ENCODE measurements at regions not wholly inside any gene's neighbourhood (a gene's known extent, or its start where the extent isn't known, plus 50 kb on each side); places are given as distances from the start of the nearest gene placed in this dataset.

DNA sequence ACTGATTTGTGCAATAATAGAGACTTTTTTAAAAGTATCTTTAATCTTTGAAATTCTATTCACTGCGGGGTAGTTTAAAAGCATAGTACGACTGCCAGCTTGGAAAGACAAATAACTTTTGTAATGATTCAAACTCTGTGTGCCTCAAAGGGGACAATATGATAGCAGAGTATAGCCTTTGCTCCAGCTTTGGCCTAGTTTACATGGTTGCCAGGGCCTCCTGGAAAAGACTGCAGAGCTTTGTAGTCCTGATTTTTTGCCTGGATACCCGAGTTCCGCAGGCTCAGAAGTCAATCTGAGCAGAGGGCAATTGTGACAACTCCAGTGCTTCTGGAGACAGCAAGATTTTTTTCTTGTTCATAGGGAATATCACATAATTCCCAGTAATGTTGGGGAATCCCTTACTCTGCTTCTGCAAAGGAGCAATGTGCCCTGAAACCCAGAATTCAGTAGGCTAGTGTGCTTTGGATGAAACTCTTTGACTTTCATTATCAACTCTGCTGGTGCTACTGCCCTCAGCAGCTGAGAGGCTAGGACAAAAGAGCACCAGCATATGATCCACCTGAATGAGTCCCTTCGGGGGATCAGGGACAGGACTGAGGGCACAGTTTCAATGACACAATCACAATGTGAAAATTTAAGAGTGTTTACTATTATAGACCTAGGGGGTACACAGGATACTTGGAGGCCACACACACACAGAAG is 768.1 kb downstream of the TMEM182 start:
- TF ChIP-seq SPI1 (IDR thresholded peaks at IDR 0.05; ENCODE audit: low read depth, low read length) (no peak), PAX5 (IDR thresholded peaks at IDR 0.05; ENCODE audit: insufficient read depth, low read length, severe bottlenecking) (no peak), TAF1 (IDR thresholded peaks at IDR 0.05; ENCODE audit: low read depth, low read length) (no peak), POU2F2 (IDR thresholded peaks at IDR 0.05; ENCODE audit: low read depth, low read length) (no peak), POLR2A (IDR thresholded peaks at IDR 0.05; ENCODE audit: low read depth, low read length) (no peak), POLR2AphosphoS5 (IDR thresholded peaks at IDR 0.05; ENCODE audit: low read depth, low read length) (no peak)
- DNase-seq (ENCODE audit: insufficient read length, low spot score) (no peak), FAIRE-seq (no peak)

DNA sequence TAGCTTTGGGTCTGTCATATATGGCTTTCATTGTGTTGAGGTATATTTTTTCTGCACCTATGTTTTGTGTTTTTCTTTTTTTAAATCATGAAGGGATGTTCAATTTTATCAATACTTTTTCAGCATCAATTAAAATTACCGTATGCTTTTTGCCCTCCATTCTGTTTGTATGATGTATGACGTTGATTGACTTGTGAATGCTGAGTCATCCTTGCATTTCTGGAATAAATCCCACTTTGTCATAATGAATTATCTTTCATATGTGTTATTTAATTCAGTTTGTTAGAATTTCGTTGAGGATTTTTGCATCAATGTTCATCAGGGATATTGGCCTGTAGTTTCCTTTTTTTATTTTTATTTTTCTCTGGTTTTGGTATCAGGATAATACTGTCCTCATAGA is 790.9 kb downstream of the TMEM182 start:
- FAIRE-seq (no peak), DNase-seq (ENCODE audit: insufficient read length, low spot score) (no peak)
- no peak for TF ChIP-seq POU2F2 (IDR thresholded peaks at IDR 0.05; ENCODE audit: low read depth, low read length)
- TF ChIP-seq POLR2AphosphoS5 (IDR thresholded peaks at IDR 0.05; ENCODE audit: low read depth, low read length), result no peak
- no peak for TF ChIP-seq TAF1 (IDR thresholded peaks at IDR 0.05; ENCODE audit: low read depth, low read length)
- TF ChIP-seq PAX5 (IDR thresholded peaks at IDR 0.05; ENCODE audit: insufficient read depth, low read length, severe bottlenecking), result no peak
- TF ChIP-seq SPI1 (IDR thresholded peaks at IDR 0.05; ENCODE audit: low read depth, low read length), result no peak

DNA sequence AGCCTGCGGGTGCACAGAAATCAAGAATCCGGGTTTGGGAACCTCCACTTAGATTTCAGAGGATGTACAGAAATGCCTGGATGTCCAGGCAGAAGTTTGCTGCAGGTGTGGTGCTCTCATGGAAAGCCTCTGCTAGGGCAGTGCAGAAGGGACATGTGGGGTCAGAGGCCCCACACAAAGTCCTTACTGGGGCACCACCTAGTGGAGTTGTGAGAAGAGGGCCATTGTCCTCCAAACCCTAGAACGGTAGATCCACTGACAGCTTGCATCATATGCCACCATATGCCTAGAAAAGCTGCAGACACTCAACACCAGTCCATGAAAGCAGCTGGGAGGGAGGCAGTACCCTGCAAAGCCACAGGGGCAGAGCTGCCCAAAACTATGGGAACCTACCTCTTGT is 833.0 kb downstream of the TMEM182 start:
- DNase-seq (ENCODE audit: insufficient read length, low spot score), result no peak
- no peak for TF ChIP-seq POLR2AphosphoS5 (IDR thresholded peaks at IDR 0.05; ENCODE audit: low read depth, low read length)
- no peak for TF ChIP-seq SPI1 (IDR thresholded peaks at IDR 0.05; ENCODE audit: low read depth, low read length)
- TF ChIP-seq POLR2A (IDR thresholded peaks at IDR 0.05; ENCODE audit: low read depth, low read length), result no peak
- TF ChIP-seq POU2F2 (IDR thresholded peaks at IDR 0.05; ENCODE audit: low read depth, low read length), result no peak
- no peak for TF ChIP-seq PAX5 (IDR thresholded peaks at IDR 0.05; ENCODE audit: insufficient read depth, low read length, severe bottlenecking)
- no peak for TF ChIP-seq TAF1 (IDR thresholded peaks at IDR 0.05; ENCODE audit: low read depth, low read length)
- FAIRE-seq, result no peak

DNA sequence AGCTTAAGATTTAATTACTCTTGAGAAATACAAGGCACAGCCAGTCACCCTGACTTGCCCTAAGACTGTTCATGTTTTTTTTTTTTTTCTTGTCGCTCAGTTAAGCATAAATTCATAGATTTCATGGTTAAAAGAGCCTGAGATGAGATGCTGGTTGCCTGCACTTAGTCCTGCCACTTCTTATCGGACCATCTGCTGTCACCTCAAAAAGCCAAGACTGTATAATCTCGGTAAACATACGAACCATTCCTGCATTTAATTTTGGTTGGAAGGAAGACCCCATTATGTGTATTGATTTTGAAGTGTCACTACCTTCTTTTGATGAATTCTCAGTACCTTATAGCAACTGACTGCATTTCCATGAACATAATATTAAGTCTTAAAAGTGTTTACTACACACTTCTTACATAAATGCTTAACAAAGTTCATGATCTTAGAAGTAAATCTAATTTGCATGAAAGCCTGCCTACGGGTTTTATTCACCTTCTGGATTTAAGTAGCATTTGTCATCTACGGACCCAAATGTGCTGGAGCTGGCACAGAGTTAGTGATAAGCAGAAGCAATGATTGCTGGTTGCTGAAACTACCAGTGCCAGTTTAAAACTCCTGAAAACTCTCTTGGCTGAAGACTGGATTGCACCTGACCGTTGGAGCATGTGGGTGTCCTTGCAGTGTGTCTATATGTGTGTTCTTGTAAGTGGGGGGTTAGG is 843.4 kb downstream of the TMEM182 start:
- no peak for FAIRE-seq
- DNase-seq (ENCODE audit: insufficient read length, low spot score), result no peak
- TF ChIP-seq POLR2AphosphoS5 (IDR thresholded peaks at IDR 0.05; ENCODE audit: low read depth, low read length) (no peak), TAF1 (IDR thresholded peaks at IDR 0.05; ENCODE audit: low read depth, low read length) (no peak), POU2F2 (IDR thresholded peaks at IDR 0.05; ENCODE audit: low read depth, low read length) (no peak), PAX5 (IDR thresholded peaks at IDR 0.05; ENCODE audit: insufficient read depth, low read length, severe bottlenecking) (no peak), POLR2A (IDR thresholded peaks at IDR 0.05; ENCODE audit: low read depth, low read length) (no peak), SPI1 (IDR thresholded peaks at IDR 0.05; ENCODE audit: low read depth, low read length) (no peak)

DNA sequence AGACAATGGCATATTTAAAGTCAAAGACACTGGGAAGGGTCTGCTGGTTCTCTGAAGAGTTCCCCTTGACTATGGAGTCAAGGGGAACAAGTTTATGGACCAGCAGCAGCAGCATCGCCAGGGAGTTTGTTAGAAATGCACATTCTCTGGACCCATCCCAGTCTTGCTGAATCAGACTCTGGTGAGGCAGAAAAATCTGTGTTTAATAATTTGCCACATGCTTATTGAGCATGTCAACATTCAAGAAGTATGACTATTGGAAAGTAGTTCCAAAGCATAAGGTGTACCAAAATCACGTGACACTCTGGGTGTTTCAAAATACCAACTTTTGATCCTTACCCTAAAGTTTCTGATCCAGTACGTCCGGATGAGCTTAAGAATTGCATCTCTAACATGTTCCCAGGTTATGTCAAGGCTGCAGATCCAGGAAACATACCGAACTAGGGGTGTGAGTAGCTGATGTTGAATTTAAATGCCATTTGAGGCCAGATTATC is 853.8 kb downstream of the TMEM182 start:
- FAIRE-seq, result no peak
- no peak for TF ChIP-seq POLR2A (IDR thresholded peaks at IDR 0.05; ENCODE audit: low read depth, low read length)
- TF ChIP-seq POU2F2 (IDR thresholded peaks at IDR 0.05; ENCODE audit: low read depth, low read length), result no peak
- TF ChIP-seq PAX5 (IDR thresholded peaks at IDR 0.05; ENCODE audit: insufficient read depth, low read length, severe bottlenecking), result no peak
- TF ChIP-seq SPI1 (IDR thresholded peaks at IDR 0.05; ENCODE audit: low read depth, low read length), result no peak

DNA sequence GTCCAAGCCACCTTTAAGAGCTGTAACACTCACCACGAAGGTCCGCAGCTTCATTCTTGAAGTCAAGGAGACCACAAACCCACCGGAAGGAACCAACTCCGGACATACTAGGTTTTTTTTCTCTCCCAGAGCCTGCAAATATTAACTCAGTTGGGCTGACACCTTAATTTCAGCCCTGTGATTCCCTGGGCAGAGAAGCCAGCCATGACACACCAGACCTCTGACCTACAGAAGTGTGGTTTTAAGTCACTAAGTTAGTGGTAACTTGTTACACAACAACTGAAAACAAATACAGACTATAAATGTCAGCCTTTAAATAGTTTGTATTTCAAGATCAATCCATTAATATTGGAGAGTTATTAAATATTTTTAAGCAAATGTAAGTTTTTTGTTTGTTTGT is 855.1 kb downstream of the TMEM182 start:
- DNase-seq (ENCODE audit: insufficient read length, low spot score), result no peak
- FAIRE-seq, result no peak
- TF ChIP-seq POU2F2 (IDR thresholded peaks at IDR 0.05; ENCODE audit: low read depth, low read length) (no peak), SPI1 (IDR thresholded peaks at IDR 0.05; ENCODE audit: low read depth, low read length) (no peak), POLR2A (IDR thresholded peaks at IDR 0.05; ENCODE audit: low read depth, low read length) (no peak), PAX5 (IDR thresholded peaks at IDR 0.05; ENCODE audit: insufficient read depth, low read length, severe bottlenecking) (no peak), POLR2AphosphoS5 (IDR thresholded peaks at IDR 0.05; ENCODE audit: low read depth, low read length) (no peak)

More for the DNA sequence above, 853.8 kb downstream of the TMEM182 start:
- no peak for DNase-seq (ENCODE audit: insufficient read length, low spot score)

DNA sequence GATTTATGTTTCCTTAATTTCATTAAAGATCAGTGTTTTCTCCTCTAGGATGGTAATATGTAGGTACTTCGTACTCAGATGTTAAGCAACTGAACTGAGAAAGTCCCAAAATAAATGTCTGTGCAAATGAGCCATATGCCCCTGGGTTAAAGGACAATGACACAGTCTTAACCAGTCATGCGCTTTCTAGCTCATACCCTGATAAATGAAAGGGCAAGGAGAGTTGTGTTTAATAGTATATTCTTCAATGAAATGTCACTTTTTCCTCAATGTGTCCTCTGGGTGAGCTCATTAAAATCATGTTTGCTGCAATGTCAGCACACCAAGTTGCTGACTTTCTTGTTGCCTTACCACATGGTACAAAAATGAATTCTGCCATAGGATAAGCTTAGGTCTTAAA is 856.3 kb downstream of the TMEM182 start:
- no peak for DNase-seq (ENCODE audit: insufficient read length, low spot score)
- FAIRE-seq, result no peak
- TF ChIP-seq POU2F2 (IDR thresholded peaks at IDR 0.05; ENCODE audit: low read depth, low read length) (no peak), POLR2A (IDR thresholded peaks at IDR 0.05; ENCODE audit: low read depth, low read length) (no peak), PAX5 (IDR thresholded peaks at IDR 0.05; ENCODE audit: insufficient read depth, low read length, severe bottlenecking) (no peak), TAF1 (IDR thresholded peaks at IDR 0.05; ENCODE audit: low read depth, low read length) (no peak), POLR2AphosphoS5 (IDR thresholded peaks at IDR 0.05; ENCODE audit: low read depth, low read length) (no peak), SPI1 (IDR thresholded peaks at IDR 0.05; ENCODE audit: low read depth, low read length) (no peak)

DNA sequence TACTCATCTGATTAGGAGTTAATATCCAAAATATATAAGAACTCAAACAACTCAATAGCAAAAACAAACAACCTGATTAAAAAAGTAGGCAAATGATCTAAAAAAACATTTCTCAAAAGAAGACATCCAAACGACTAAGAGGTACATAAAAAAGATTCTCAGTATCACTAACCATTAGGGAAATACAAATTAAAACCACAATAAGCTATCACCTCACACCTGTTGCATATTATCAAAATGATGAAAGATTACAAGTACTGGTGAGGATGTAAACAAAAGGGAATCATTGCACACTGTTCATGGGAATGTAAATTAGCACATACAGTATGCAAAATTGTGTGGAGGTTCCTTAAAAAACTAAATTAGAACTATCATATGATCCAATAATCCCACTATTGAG is 865.5 kb downstream of the TMEM182 start:
- no peak for DNase-seq (ENCODE audit: insufficient read length, low spot score)
- no peak for FAIRE-seq
- no peak for TF ChIP-seq SPI1 (IDR thresholded peaks at IDR 0.05; ENCODE audit: low read depth, low read length)
- TF ChIP-seq POU2F2 (IDR thresholded peaks at IDR 0.05; ENCODE audit: low read depth, low read length), result no peak
- no peak for TF ChIP-seq TAF1 (IDR thresholded peaks at IDR 0.05; ENCODE audit: low read depth, low read length)
- TF ChIP-seq PAX5 (IDR thresholded peaks at IDR 0.05; ENCODE audit: insufficient read depth, low read length, severe bottlenecking), result no peak
- TF ChIP-seq POLR2AphosphoS5 (IDR thresholded peaks at IDR 0.05; ENCODE audit: low read depth, low read length), result no peak
- TF ChIP-seq POLR2A (IDR thresholded peaks at IDR 0.05; ENCODE audit: low read depth, low read length), result no peak

DNA sequence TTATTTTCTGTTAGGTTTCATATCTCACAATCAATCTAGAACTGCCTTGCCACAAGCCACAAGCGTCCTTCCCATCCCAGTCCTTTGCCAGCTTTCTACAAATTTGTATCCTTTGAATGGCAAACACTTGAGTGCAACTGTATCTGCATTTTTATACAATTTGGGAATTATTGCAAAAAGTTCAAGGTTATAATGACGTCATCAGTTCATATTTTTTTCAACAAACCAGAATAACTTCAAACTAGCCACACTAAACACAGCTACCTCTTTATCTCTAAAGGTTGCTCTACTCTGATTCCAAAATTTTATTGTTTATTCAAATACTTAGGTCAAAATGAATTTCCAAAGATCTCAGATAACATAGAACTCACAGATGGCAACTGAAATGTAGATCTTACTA is 877.1 kb downstream of the TMEM182 start:
- FAIRE-seq (no peak), DNase-seq (ENCODE audit: insufficient read length, low spot score) (no peak)
- TF ChIP-seq POLR2A (IDR thresholded peaks at IDR 0.05; ENCODE audit: low read depth, low read length), result no peak
- TF ChIP-seq PAX5 (IDR thresholded peaks at IDR 0.05; ENCODE audit: insufficient read depth, low read length, severe bottlenecking), result no peak
- no peak for TF ChIP-seq POU2F2 (IDR thresholded peaks at IDR 0.05; ENCODE audit: low read depth, low read length)
- TF ChIP-seq TAF1 (IDR thresholded peaks at IDR 0.05; ENCODE audit: low read depth, low read length), result no peak
- TF ChIP-seq SPI1 (IDR thresholded peaks at IDR 0.05; ENCODE audit: low read depth, low read length), result no peak
- no peak for TF ChIP-seq POLR2AphosphoS5 (IDR thresholded peaks at IDR 0.05; ENCODE audit: low read depth, low read length)

Measured in GM12891 (cell line).